NCI-H1436 (cell line): ENCODE measurements at regions not wholly inside any gene's neighbourhood (a gene's known extent, or its start where the extent isn't known, plus 50 kb on each side); places are given as distances from the start of the nearest gene placed in this dataset.

Experiments used
- DNase-seq: peaks from one replicate; lab custom pipeline; 2025; lab: John Stamatoyannopoulos, UW

DNA sequence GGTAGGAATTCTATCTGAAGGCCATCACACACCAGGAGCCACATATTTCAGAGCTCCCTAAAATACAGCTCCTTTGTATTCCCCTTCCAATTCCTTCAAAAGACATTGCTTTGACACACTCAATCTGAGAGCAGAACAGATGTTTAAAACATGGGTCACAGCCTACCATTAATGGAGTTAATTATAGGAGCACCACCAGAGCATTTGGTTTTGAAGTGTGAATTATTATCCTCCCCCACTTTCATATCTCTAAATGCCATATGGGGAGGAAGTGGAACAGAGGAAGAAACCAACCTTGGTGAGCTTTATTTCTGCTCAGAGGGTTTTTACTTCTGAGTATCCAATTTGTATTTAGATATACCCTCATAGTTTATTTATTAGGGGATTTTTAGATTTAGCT, 50.7 kb upstream of the TNFRSF21 start:
- DNase-seq: no peak

DNA sequence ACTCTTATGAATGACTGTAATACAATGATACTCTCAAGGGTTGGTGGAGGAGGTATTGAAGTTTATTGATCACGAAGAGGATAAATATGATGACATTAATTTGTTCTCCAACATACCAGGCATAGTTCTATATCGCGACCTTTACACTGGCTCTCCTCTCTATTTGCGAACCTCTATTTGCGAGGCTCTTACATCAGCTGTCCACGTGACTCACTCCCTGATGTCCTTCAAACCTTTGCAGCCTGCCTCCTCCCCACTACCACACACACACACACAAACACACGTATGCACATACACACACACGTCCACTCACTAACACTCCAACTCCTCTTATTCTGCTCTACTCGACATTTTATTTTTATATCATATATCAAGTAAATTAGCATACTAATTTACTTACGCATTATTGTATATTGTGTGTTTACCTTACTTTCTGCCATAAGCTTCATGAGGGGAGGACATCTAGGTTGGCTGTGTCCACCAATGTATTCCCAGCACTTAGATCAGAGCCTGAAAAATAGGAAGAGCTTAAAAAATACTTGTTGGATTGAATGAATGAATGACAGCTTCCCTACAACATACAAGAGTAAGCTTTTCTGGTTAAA, 53.3 kb upstream of the TNFRSF21 start:
- DNase-seq: no peak

GRCh38 chr6:47363736-47364135, 54.0 kb upstream of the TNFRSF21 start:
- DNase-seq: no peak

DNA sequence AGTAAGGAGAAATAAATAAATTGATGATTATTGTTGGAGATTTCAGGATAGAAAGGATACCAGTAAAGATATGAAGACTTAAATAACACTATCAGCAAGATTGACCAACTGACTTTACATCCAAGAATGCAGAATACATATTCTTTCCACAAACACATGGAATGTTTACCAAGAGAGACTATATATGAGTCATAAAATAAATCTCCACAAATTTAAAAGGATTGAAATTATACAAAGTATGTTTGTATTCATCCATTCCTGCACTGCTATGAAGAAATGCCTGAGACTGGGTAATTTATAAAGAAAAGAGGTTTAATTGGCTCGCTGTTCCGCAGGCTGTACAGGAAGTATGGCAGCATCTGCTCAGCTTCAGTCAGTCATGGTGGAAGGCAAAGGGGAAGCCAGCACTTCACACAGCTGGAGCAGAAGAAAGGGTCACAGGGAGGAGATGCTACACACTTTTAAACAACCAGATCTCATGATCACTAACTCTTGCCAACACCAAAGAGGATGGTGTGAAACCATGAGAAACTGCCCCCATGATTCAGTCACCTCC, 56.7 kb upstream of the TNFRSF21 start:
- DNase-seq: no peak

- DNase-seq: no peak
Measured at GRCh38 chr6:47371139-47371869, 61.6 kb upstream of the TNFRSF21 start.

- DNase-seq: no peak
Measured at GRCh38 chr6:47371870-47372255, 62.2 kb upstream of the TNFRSF21 start.

GRCh38 chr6:47372318-47372717, 62.6 kb upstream of the TNFRSF21 start:
- DNase-seq: no peak

DNA sequence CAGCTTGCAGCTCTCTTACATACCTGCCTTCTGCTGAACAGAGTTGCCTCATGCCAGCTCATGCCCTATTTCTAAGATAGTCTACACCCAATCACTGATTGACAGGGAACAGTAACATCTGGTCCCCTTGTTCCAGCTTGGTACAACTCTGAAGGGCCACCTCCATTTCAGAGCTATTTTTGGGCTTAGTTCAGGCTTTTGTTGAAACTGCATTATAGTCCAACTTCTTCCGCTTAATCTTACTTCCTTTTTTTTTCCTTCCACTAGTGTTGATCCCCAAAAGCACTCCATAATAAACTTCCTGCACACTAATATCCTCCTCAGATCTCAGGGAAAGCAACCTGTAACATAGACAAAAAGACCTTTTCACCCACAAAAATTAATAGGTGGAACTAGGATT, 65.7 kb upstream of the TNFRSF21 start:
- DNase-seq: no peak

DNA sequence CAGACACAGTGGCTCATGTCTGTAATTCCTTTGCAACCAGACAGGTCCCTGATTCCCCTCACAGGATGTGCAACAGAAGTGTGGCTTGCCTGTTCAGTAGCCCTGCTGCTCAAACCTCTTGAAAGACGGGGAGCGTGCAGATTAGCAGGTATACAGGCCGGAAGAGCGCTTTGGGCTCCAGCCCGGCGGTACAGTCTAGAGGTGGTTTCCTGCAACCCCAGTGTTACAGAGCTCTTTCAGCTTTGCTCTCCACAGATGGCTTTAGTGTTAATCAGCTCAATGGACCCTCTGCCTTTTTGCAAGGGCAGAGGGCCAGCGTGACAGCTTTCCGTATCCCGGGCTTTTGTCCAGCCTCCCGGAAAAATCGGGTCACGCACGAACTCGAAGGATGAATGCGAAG, 67.2 kb upstream of the TNFRSF21 start:
- no peak for DNase-seq

DNA sequence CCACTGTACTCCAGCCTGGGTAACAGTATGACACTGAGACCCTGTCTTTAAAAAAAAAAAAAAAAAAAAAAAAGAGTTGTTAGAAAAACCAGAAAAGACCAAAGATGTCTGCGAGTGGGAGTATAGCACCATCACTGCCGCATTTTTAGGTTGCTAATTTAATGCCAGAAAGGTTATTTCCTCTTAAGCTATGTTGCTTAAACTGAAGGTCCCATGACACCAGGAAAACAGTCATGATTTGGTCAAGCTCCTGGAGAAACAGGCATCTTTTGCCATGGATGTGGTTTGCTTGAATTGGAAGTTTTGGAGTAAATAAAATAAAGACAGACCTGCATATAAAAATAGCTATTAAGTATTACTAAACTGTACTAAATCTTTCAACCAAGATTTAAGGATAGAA, 68.3 kb upstream of the TNFRSF21 start:
- no peak for DNase-seq

DNA sequence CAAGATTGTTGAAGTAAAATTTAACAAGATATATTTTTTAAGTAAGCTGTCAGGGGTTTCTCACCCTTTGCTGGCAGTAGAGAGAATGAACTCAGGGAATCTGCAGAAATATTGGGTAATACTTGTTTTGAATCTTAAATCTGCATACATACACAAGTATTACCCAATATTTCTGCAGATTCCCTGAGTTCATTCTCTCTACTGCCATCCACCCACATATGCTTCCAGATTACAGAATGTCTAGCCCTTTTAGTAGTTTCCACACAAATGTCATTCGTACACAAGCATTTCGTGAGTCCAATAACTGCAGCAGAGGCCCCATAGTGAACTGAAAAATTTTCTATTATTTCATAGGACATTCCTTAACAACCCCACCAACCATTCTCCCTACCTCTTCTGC, 69.6 kb upstream of the TNFRSF21 start:
- no peak for DNase-seq

DNA sequence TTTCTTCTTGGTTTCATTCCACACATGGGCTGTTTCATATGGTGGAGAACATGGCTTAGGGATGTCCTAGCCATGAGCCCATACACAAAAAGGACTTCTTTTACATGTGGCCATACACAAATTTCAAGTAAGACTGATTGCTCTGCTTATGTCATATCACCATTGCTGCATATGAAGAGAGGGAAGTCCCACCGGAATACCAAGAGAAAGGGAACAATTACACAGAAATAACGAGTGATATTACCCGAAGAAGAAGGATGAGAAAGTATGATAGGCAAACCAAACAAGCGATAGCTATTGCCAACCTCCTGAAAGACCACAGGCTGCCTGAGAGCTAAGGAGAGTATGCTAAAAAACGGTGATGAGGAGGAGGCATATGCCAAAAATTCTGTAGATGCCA, 70.5 kb upstream of the TNFRSF21 start:
- DNase-seq: no peak

- no peak for DNase-seq
Measured at GRCh38 chr6:47381036-47381435, 71.3 kb upstream of the TNFRSF21 start.

DNA sequence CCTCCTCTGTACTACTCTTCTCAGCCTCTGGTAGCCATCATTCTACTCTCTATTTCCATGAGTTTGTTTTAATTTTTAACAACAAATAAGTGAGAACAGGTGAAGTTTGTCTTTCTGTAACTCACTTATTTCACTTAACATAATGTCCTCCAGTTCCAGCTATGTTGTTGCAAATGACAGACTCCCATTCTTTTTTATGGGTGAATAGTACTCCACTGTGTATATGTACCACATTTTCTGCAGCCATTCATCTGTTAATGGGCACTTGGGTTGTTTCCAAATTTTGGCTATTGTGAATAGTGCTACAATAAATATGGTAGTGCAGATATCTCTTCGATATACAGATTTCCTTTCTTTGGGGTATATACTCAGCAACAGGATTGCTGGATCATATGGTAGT, 73.7 kb upstream of the TNFRSF21 start:
- DNase-seq: no peak

GRCh38 chr6:47391675-47392074, 82.0 kb upstream of the TNFRSF21 start:
- no peak for DNase-seq

DNA sequence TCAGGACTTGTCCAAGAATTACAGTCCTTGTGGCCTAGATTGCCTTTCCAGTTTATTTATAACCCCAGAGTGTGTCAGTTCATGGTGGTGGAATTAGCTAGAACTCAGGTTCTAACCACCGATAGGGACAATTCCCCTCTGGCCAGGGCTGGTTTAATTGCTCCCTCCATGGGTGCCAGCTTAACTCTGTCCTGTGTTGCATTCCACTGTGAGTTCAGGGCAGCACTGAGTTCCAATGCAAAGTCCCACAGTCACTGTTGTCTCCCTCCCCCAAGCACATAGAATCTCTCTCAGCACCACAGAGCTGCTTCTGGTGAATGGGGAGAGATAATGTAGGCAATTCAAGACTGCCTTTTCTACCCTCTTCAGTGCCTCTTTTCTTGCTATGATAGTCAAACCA, 82.5 kb upstream of the TNFRSF21 start:
- DNase-seq: no peak

GRCh38 chr6:47396401-47397069, 81.1 kb upstream of the CD2AP start:
- DNase-seq: no peak

GRCh38 chr6:47400581-47400980, 77.0 kb upstream of the CD2AP start:
- no peak for DNase-seq

DNA sequence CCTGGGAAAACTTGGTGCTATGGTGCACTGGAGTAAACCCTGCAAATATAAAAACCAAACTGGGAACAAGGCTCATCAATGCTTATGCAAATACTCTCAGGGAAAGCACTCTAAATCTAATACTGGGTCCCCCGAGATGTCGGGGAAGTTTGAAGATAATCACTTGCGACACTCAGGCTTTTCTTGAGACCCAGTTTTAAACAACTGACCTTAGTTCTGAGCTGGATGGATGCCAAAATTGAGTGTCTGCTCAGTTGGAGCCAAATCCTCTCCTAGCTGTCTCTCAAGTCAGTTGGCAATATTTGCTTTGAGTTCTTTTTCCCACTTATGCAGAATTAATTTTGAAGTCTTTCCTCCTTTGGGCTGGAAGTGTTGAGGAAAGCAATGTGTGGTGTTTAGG, 75.5 kb upstream of the CD2AP start:
- DNase-seq: no peak

GRCh38 chr6:47403056-47403455, 74.5 kb upstream of the CD2AP start:
- DNase-seq: no peak

DNA sequence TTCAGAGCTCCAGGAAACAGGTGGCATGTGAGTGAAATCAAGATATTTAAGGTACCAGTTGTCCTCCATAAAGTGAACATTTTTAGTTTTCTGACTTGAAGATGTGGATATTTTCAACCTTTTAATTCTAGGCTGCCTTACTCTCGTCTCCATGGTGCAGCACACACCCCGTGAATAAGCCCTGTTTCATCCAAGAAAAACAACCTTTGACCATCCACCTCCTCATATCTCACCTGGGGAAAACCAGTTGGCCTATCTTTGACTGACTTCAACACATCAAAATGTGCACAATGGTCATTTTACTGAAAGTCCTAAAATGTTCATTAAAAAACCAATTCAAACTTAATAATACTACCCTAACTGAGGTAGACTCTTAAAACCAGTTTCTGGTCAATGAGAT, 73.8 kb upstream of the CD2AP start:
- DNase-seq: no peak

- no peak for DNase-seq
Measured at GRCh38 chr6:47404435-47404834, 73.2 kb upstream of the CD2AP start.

GRCh38 chr6:47405273-47405672, 72.3 kb upstream of the CD2AP start:
- no peak for DNase-seq
